Suprapubic skin (tissue), 4 donors: ENCODE measurements at regions not wholly inside any gene's neighbourhood (a gene's known extent, or its start where the extent isn't known, plus 50 kb on each side); places are given as distances from the start of the nearest gene placed in this dataset.

Experiments
- EP300 ChIP-seq: sonication (generic); formaldehyde crosslinking; IDR thresholded peaks from one replicate; pipeline ENCODE4 v1.6.1; 2017; ENCODE audit warnings: antibody characterized with exemption
- POLR2A ChIP-seq, 2 donors: fragments of 450-650 bp; IDR thresholded peaks; one replicate each; pipeline ENCODE4 v1.6.1; 2017; ENCODE audit warnings: antibody characterized with exemption in 2 of 2, mild to moderate bottlenecking in 2 of 2, moderate library complexity in 2 of 2
- POLR2AphosphoS5 ChIP-seq, 3 donors: sonication (generic); formaldehyde crosslinking; IDR thresholded peaks; one replicate each; pipeline ENCODE4 v1.6.1; 2017; ENCODE audit warnings: antibody characterized with exemption in 3 of 3
- TF ChIP-seq, protein P1 (sequence below), 2 donors: fragments of 200-600 bp in 1 of 2; fragments of 450-650 bp in 1 of 2; sonication (generic) in 1 of 2; IDR thresholded peaks; one replicate each; pipeline ENCODE4 v1.5.1; 2016 to 2019; ENCODE audit warnings: antibody characterized with exemption in 2 of 2, mild to moderate bottlenecking in 1 of 2, moderate library complexity in 1 of 2

- TF ChIP-seq, protein P1, sequence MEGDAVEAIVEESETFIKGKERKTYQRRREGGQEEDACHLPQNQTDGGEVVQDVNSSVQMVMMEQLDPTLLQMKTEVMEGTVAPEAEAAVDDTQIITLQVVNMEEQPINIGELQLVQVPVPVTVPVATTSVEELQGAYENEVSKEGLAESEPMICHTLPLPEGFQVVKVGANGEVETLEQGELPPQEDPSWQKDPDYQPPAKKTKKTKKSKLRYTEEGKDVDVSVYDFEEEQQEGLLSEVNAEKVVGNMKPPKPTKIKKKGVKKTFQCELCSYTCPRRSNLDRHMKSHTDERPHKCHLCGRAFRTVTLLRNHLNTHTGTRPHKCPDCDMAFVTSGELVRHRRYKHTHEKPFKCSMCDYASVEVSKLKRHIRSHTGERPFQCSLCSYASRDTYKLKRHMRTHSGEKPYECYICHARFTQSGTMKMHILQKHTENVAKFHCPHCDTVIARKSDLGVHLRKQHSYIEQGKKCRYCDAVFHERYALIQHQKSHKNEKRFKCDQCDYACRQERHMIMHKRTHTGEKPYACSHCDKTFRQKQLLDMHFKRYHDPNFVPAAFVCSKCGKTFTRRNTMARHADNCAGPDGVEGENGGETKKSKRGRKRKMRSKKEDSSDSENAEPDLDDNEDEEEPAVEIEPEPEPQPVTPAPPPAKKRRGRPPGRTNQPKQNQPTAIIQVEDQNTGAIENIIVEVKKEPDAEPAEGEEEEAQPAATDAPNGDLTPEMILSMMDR (IDR thresholded peaks at IDR 0.05) = no peak
- TF ChIP-seq POLR2AphosphoS5 (IDR thresholded peaks at IDR 0.05) (no peak), EP300 (no peak), POLR2A (IDR thresholded peaks at IDR 0.05) (no peak)
Measured at GRCh38 chr13:67662997-67663396, 432.9 kb upstream of the PCDH9 start.
